OCI-LY1 (cell line): ENCODE measurements at regions not wholly inside any gene's neighbourhood (a gene's known extent, or its start where the extent isn't known, plus 50 kb on each side); places are given as distances from the start of the nearest gene placed in this dataset.
A peak's percentile ranks its signal among the peaks of the same experiment; 100 is the strongest.

Source experiments
- H2AFZ ChIP-seq: fragments of 200-600 bp; sonication (generic), shearing (Covaris generic); 2 replicates; pipeline ENCODE4 v1.6.0; 2014; ENCODE audit warnings: antibody characterized with exemption, mild to moderate bottlenecking, low read length
- H3F3A ChIP-seq: fragments of 200-600 bp; sonication (generic), shearing (Covaris generic); 2 replicates; pipeline ENCODE4 v1.6.0; 2014; ENCODE audit warnings: mild to moderate bottlenecking, antibody characterized with exemption, low read length, moderate library complexity; ENCODE audit not compliant: insufficient read depth
- H3K27ac ChIP-seq: fragments of 200-600 bp; sonication (generic); 2 replicates; pipeline ENCODE4 v1.5.1; 2014; ENCODE audit warnings: low read length, mixed run types, mild to moderate bottlenecking, low read depth; ENCODE audit not compliant: poor library complexity, severe bottlenecking
- H3K27me3 ChIP-seq: fragments of 200-600 bp; sonication (generic); 2 replicates; pipeline ENCODE4 v1.6.0; 2014; ENCODE audit warnings: antibody characterized with exemption, mild to moderate bottlenecking, low read length, moderate library complexity; ENCODE audit not compliant: insufficient read depth
- H3K36me3 ChIP-seq: fragments of 200-600 bp; sonication (generic); 2 replicates; pipeline ENCODE4 v1.6.1; 2014; ENCODE audit warnings: mild to moderate bottlenecking, antibody characterized with exemption, low read length, moderate library complexity, mixed read lengths; ENCODE audit not compliant: insufficient read depth
- H3K4me1 ChIP-seq: fragments of 200-600 bp; sonication (generic); 2 replicates; pipeline ENCODE4 v1.5.1; 2014; ENCODE audit warnings: mild to moderate bottlenecking, low read length, moderate library complexity; ENCODE audit not compliant: insufficient read depth, severe bottlenecking
- H3K4me2 ChIP-seq: fragments of 200-600 bp; sonication (generic), shearing (Covaris generic); 2 replicates; pipeline ENCODE4 v1.6.1; 2014; ENCODE audit warnings: low read length
- H3K4me3 ChIP-seq: fragments of 200-600 bp; sonication (generic); 2 replicates; pipeline ENCODE4 v1.5.1; 2014; ENCODE audit warnings: low read length, low read depth, mild to moderate bottlenecking, mixed read lengths; ENCODE audit not compliant: poor library complexity, severe bottlenecking
- H3K79me2 ChIP-seq: fragments of 200-600 bp; shearing (Covaris generic); 2 replicates; pipeline ENCODE4 v1.6.1; 2016; ENCODE audit warnings: mixed run types, low read length, mixed read lengths; ENCODE audit not compliant: insufficient read depth
- H3K9ac ChIP-seq: fragments of 200-600 bp; sonication (generic), shearing (Covaris generic); 2 replicates; pipeline ENCODE4 v1.6.1; 2014; ENCODE audit warnings: mild to moderate bottlenecking, low read length, mixed read lengths
- H3K9me2 ChIP-seq: fragments of 200-600 bp; sonication (generic), shearing (Covaris generic); 2 replicates; pipeline ENCODE4 v1.6.1; 2014; ENCODE audit warnings: low read depth, mild to moderate bottlenecking, low read length, mixed read lengths
- H3K9me3 ChIP-seq: fragments of 200-600 bp; shearing (Covaris generic); 2 replicates; pipeline ENCODE4 v1.6.1; 2014; ENCODE audit warnings: low read length, mixed read lengths
- H4K20me1 ChIP-seq: fragments of 200-600 bp; sonication (generic), shearing (Covaris generic); 2 replicates; pipeline ENCODE4 v1.6.0; 2016; ENCODE audit warnings: mild to moderate bottlenecking, low read length; ENCODE audit not compliant: insufficient read depth
- EZH2 ChIP-seq: fragments of 200-600 bp; sonication (generic), shearing (Covaris generic); IDR thresholded peaks from 2 replicates; pipeline ENCODE4 v1.8.0; 2017; ENCODE audit warnings: borderline replicate concordance, mixed run types, mild to moderate bottlenecking, antibody characterized with exemption, low read length, moderate library complexity, mixed read lengths
- TF ChIP-seq, protein P1 (sequence below): fragments of 200-600 bp; sonication (generic), shearing (Covaris generic); IDR thresholded peaks from 2 replicates; pipeline ENCODE4 v1.5.1; 2017; ENCODE audit warnings: mild to moderate bottlenecking, antibody characterized with exemption, low read length, moderate library complexity, mixed read lengths

GRCh38 chr13:62280590-62280989, 864.9 kb upstream of the PCDH20 start:
- H3F3A ChIP-seq, result no peaks in the 10 kb centered on the region
- no peak overlapping the region for H3K4me3 ChIP-seq
- no peak overlapping the region for H3K9ac ChIP-seq
- no peaks in the 10 kb centered on the region for H3K79me2 ChIP-seq
- H3K4me2 ChIP-seq, result no peak overlapping the region
- H4K20me1 ChIP-seq, result no peaks in the 10 kb centered on the region
- peaks cover 7% of the 10 kb centered on the region for H3K9me3 ChIP-seq
- TF ChIP-seq, protein P1, sequence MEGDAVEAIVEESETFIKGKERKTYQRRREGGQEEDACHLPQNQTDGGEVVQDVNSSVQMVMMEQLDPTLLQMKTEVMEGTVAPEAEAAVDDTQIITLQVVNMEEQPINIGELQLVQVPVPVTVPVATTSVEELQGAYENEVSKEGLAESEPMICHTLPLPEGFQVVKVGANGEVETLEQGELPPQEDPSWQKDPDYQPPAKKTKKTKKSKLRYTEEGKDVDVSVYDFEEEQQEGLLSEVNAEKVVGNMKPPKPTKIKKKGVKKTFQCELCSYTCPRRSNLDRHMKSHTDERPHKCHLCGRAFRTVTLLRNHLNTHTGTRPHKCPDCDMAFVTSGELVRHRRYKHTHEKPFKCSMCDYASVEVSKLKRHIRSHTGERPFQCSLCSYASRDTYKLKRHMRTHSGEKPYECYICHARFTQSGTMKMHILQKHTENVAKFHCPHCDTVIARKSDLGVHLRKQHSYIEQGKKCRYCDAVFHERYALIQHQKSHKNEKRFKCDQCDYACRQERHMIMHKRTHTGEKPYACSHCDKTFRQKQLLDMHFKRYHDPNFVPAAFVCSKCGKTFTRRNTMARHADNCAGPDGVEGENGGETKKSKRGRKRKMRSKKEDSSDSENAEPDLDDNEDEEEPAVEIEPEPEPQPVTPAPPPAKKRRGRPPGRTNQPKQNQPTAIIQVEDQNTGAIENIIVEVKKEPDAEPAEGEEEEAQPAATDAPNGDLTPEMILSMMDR, result no peak
- TF ChIP-seq EZH2, result no peak
- H3K36me3 ChIP-seq, result no peaks in the 10 kb centered on the region
- H3K4me1 ChIP-seq, result peaks cover 10% of the 10 kb centered on the region
- H3K27ac ChIP-seq, result peak overlapping the region; percentile 30
- H2AFZ ChIP-seq, result no peak overlapping the region
- no peaks in the 10 kb centered on the region for H3K27me3 ChIP-seq
- no peaks in the 10 kb centered on the region for H3K9me2 ChIP-seq

DNA sequence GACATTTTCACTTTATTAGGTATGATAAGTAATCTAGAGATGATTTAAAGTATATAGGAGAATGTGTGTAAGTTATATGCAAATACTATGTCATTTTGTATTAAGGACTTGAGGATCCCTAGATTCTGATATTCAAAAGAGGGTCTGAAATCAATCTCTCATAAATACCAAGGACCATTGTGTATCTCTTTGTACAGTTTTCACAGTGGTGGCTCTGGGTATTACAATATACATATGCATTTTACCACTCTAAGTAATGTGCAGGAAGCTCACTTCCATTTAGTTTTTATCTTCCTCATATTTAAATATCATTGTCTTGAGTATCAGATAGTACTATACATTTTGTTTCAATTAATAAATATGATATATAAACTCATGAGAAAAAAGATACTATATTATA, 862.6 kb upstream of the PCDH20 start:
- no peak for TF ChIP-seq EZH2
- TF ChIP-seq, protein P1, result 0 out of 2 replicates have a peak, but pooled peaks have one; percentile 9
- H4K20me1 ChIP-seq, result no peaks in the 10 kb centered on the region
- H3K79me2 ChIP-seq, result no peaks in the 10 kb centered on the region
- no peak overlapping the region for H3K4me2 ChIP-seq
- H3K9ac ChIP-seq, result no peak overlapping the region
- H2AFZ ChIP-seq, result no peak overlapping the region
- peaks cover 6% of the 10 kb centered on the region for H3K9me3 ChIP-seq
- H3K4me3 ChIP-seq, result no peak overlapping the region
- H3K9me2 ChIP-seq, result no peaks in the 10 kb centered on the region
- no peak overlapping the region for H3K27ac ChIP-seq
- H3K4me1 ChIP-seq, result peaks cover 10% of the 10 kb centered on the region
- no peaks in the 10 kb centered on the region for H3K27me3 ChIP-seq
- H3F3A ChIP-seq, result no peaks in the 10 kb centered on the region
- no peaks in the 10 kb centered on the region for H3K36me3 ChIP-seq

DNA sequence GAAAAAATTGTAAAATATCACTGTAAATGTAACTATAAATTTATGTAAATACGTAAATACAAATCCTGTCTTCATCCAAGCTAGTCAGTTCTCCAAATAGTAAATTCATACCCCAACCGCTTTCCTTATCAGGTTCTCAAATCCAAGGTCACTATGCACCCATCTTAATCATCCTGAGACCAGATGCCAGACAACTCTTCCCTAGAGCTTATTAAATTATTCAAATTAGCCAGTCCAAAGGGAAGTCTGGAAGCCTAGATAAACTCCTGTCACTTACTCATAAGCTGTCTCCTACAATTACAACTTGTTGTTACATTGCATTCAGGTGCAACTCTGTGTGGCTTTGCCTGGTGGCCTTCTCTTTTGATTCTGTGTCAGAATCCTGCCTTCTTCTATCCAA, 836.1 kb upstream of the PCDH20 start:
- H3K4me1 ChIP-seq, result peaks cover 15% of the 10 kb centered on the region
- no peaks in the 10 kb centered on the region for H4K20me1 ChIP-seq
- TF ChIP-seq, protein P1, result no peak
- TF ChIP-seq EZH2, result no peak
- H2AFZ ChIP-seq, result peak overlapping the region; percentile 99
- no peaks in the 10 kb centered on the region for H3K36me3 ChIP-seq
- H3K9me3 ChIP-seq, result 0 out of 2 replicates have a peak, but pooled peaks cover 12% of the 10 kb centered on the region
- H3K4me3 ChIP-seq, result no peak overlapping the region
- H3K9ac ChIP-seq, result no peak overlapping the region
- no peaks in the 10 kb centered on the region for H3F3A ChIP-seq
- H3K79me2 ChIP-seq, result no peaks in the 10 kb centered on the region
- no peak overlapping the region for H3K4me2 ChIP-seq
- no peaks in the 10 kb centered on the region for H3K9me2 ChIP-seq
- H3K27me3 ChIP-seq, result no peaks in the 10 kb centered on the region
- H3K27ac ChIP-seq, result no peak overlapping the region
